Karpas-422 (cell line): ENCODE measurements at regions not wholly inside any gene's neighbourhood (a gene's known extent, or its start where the extent isn't known, plus 50 kb on each side); places are given as distances from the start of the nearest gene placed in this dataset.

Experiments
- DNase-seq: peaks from one replicate; pipeline ENCODE4 v3.0.0-alpha.2; 2015
- H2AFZ ChIP-seq: fragments of 200-600 bp; sonication (generic); 2 replicates; pipeline ENCODE4 v1.6.1; 2014; ENCODE audit warnings: antibody characterized with exemption, low read length, mixed read lengths
- H3K27ac ChIP-seq: fragments of 200-600 bp; sonication (generic); 2 replicates; pipeline ENCODE4 v1.5.1; 2014; ENCODE audit warnings: mild to moderate bottlenecking, low read length, moderate library complexity
- H3K27me3 ChIP-seq: fragments of 200-600 bp; sonication (generic); 2 replicates; pipeline ENCODE4 v1.6.1; 2014; ENCODE audit warnings: low read length, mixed read lengths
- H3K36me3 ChIP-seq: fragments of 200-600 bp; sonication (generic); 2 replicates; pipeline ENCODE4 v1.6.1; 2014; ENCODE audit warnings: low read length, mixed read lengths; ENCODE audit not compliant: insufficient read depth
- H3K4me1 ChIP-seq: fragments of 200-600 bp; sonication (generic); 2 replicates; pipeline ENCODE4 v1.6.1; 2014; ENCODE audit warnings: mild to moderate bottlenecking, low read length, mixed read lengths
- H3K4me2 ChIP-seq: fragments of 200-600 bp; sonication (generic); 2 replicates; pipeline ENCODE4 v1.6.1; 2014; ENCODE audit warnings: low read length, low read depth, mild to moderate bottlenecking; ENCODE audit not compliant: poor library complexity, severe bottlenecking
- H3K4me3 ChIP-seq: fragments of 200-600 bp; sonication (generic); 2 replicates; pipeline ENCODE4 v1.5.1; 2014; ENCODE audit warnings: mild to moderate bottlenecking, antibody characterized with exemption, low read length, mixed read lengths
- H3K79me2 ChIP-seq: fragments of 200-600 bp; sonication (generic); 2 replicates; pipeline ENCODE4 v1.6.1; 2014; ENCODE audit warnings: mild to moderate bottlenecking, low read length, mixed read lengths
- H3K9ac ChIP-seq: fragments of 200-600 bp; sonication (generic); 2 replicates; pipeline ENCODE4 v1.6.0; 2014; ENCODE audit warnings: low read length
- H3K9me2 ChIP-seq: fragments of 200-600 bp; sonication (generic), shearing (Covaris generic); replicated peaks from 2 replicates; pipeline ENCODE4 v1.6.0; 2014; ENCODE audit warnings: mild to moderate bottlenecking, low read length, moderate library complexity; ENCODE audit not compliant: insufficient read depth
- H3K9me3 ChIP-seq: fragments of 300-700, 200-600 bp; sonication (generic); 2 replicates; pipeline ENCODE4 v1.6.1; 2014; ENCODE audit warnings: low read length, mixed read lengths
- H4K20me1 ChIP-seq: fragments of 200-600 bp; sonication (generic); 2 replicates; pipeline ENCODE4 v1.6.1; 2014; ENCODE audit warnings: mild to moderate bottlenecking, antibody characterized with exemption, low read length, low read depth; ENCODE audit not compliant: insufficient read depth

GRCh38 chr3:111244760-111245159, 173.1 kb downstream of the NECTIN3 start:
- H3K4me2 ChIP-seq, result no peak overlapping the region
- DNase-seq, result no peak
- no peaks in the 10 kb centered on the region for H3K9me2 ChIP-seq
- H3K4me3 ChIP-seq, result no peak overlapping the region
- H3K27me3 ChIP-seq, result no peaks in the 10 kb centered on the region
- H2AFZ ChIP-seq, result no peak overlapping the region
- no peaks in the 10 kb centered on the region for H3K4me1 ChIP-seq
- no peaks in the 10 kb centered on the region for H4K20me1 ChIP-seq
- no peaks in the 10 kb centered on the region for H3K9me3 ChIP-seq
- H3K79me2 ChIP-seq, result no peaks in the 10 kb centered on the region
- no peak overlapping the region for H3K9ac ChIP-seq
- no peaks in the 10 kb centered on the region for H3K36me3 ChIP-seq
- no peak overlapping the region for H3K27ac ChIP-seq

- H2AFZ ChIP-seq, result no peak overlapping the region
These were observed 175.5 kb downstream of the NECTIN3 start for GRCh38 chr3:111246967-111247760.

DNA sequence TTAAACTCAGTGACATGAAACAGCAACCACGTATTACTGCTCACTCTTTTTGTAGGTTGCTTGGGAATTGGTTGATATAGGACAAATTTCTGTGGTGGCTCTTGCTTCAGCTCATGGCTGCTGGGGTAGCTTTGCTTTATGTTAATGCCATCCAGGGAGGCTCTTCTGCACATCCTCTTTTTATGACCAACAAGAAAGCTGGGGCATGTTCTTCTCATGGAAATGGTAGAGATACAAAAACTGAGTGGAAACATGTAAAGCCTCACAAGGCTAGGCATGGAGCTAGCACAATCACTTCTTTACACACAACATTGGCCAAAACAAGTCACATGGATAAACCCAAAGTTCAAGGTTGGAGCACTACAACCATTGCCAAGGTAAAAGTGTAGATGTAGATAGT, 176.8 kb downstream of the NECTIN3 start:
- H3K79me2 ChIP-seq, result no peaks in the 10 kb centered on the region
- H3K27me3 ChIP-seq, result no peaks in the 10 kb centered on the region
- H3K27ac ChIP-seq, result no peak overlapping the region
- no peaks in the 10 kb centered on the region for H4K20me1 ChIP-seq
- DNase-seq, result no peak
- H3K9ac ChIP-seq, result no peak overlapping the region
- H3K4me1 ChIP-seq, result no peaks in the 10 kb centered on the region
- no peak overlapping the region for H2AFZ ChIP-seq
- no peaks in the 10 kb centered on the region for H3K9me2 ChIP-seq
- H3K4me2 ChIP-seq, result no peak overlapping the region
- H3K4me3 ChIP-seq, result no peak overlapping the region
- no peaks in the 10 kb centered on the region for H3K9me3 ChIP-seq
- no peaks in the 10 kb centered on the region for H3K36me3 ChIP-seq

More at GRCh38 chr3:111246967-111247760, 175.5 kb downstream of the NECTIN3 start:
- H3K9me3 ChIP-seq, result no peaks in the 10 kb centered on the region
- no peak overlapping the region for H3K4me2 ChIP-seq
- no peaks in the 10 kb centered on the region for H3K36me3 ChIP-seq
- no peak for DNase-seq
- no peak overlapping the region for H3K27ac ChIP-seq
- H3K9ac ChIP-seq, result no peak overlapping the region
- no peaks in the 10 kb centered on the region for H3K9me2 ChIP-seq
- no peaks in the 10 kb centered on the region for H3K27me3 ChIP-seq
- no peak overlapping the region for H3K4me3 ChIP-seq
- no peaks in the 10 kb centered on the region for H3K4me1 ChIP-seq
- no peaks in the 10 kb centered on the region for H4K20me1 ChIP-seq
- H3K79me2 ChIP-seq, result no peaks in the 10 kb centered on the region

DNA sequence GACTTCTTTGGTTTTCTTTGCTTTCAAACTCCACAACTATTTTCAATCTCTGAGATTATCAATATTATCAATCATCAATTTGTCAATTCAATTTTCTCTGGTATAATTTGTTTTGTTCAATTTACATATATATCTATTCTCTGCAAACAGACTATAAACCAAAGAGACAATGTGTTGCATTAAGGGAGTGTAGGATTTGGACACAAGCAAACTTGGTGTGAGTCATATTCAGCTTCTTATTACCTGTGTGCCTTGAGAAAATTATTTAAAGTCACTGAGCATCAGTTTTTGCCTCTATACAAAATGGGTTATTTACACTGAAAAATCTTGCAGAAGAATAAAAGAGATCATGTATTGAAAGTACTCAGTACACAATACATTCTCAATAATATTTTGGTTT, 177.8 kb downstream of the NECTIN3 start:
- Histone ChIP-seq H3K9me3 (no peaks in the 10 kb centered on the region), H3K4me3 (no peak overlapping the region), H3K27me3 (no peaks in the 10 kb centered on the region)

DNA sequence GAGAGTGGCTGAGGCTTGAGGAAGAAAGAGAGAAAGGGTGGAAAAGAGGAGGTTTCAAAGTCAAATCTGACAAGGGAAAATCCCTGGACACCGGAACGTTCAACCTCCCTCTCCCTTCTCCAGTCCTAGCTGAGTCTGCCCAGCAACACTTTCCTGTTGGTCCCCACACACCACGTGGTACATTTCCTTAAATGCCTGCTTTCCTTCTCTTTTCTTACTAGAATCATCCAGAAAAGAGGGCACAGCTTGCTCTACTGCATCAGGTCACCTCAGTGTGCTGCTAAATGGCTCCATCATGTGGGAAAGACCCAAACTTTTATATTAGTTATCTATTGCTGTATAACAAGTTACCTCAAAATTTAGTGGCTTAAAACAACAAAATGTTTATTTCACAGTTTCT, 181.2 kb downstream of the NECTIN3 start:
- Histone ChIP-seq H4K20me1 (no peaks in the 10 kb centered on the region), H2AFZ (no peak overlapping the region), H3K36me3 (no peaks in the 10 kb centered on the region), H3K9me2 (no peaks in the 10 kb centered on the region), H3K4me2 (no peak overlapping the region), H3K27me3 (no peaks in the 10 kb centered on the region), H3K9me3 (no peaks in the 10 kb centered on the region), H3K79me2 (no peaks in the 10 kb centered on the region), H3K4me3 (no peak overlapping the region), H3K9ac (no peak overlapping the region), H3K4me1 (no peaks in the 10 kb centered on the region), H3K27ac (no peak overlapping the region)
- no peak for DNase-seq

More for the DNA sequence above, 177.8 kb downstream of the NECTIN3 start:
- no peaks in the 10 kb centered on the region for H3K79me2 ChIP-seq
- no peaks in the 10 kb centered on the region for H3K4me1 ChIP-seq
- H3K36me3 ChIP-seq, result no peaks in the 10 kb centered on the region
- no peak overlapping the region for H3K4me2 ChIP-seq
- H4K20me1 ChIP-seq, result no peaks in the 10 kb centered on the region
- no peak overlapping the region for H3K9ac ChIP-seq
- H3K27ac ChIP-seq, result no peak overlapping the region
- no peaks in the 10 kb centered on the region for H3K9me2 ChIP-seq
- no peak for DNase-seq
- no peak overlapping the region for H2AFZ ChIP-seq

- Histone ChIP-seq H3K4me2 (no peak overlapping the region), H3K79me2 (no peaks in the 10 kb centered on the region), H4K20me1 (no peaks in the 10 kb centered on the region), H3K27ac (no peak overlapping the region), H2AFZ (no peak overlapping the region), H3K9me2 (no peaks in the 10 kb centered on the region), H3K9ac (no peak overlapping the region), H3K36me3 (no peaks in the 10 kb centered on the region), H3K4me3 (no peak overlapping the region), H3K9me3 (no peaks in the 10 kb centered on the region), H3K27me3 (no peaks in the 10 kb centered on the region), H3K4me1 (no peaks in the 10 kb centered on the region)
- DNase-seq, result no peak
These were observed 182.1 kb downstream of the NECTIN3 start for GRCh38 chr3:111253733-111254132.

GRCh38 chr3:111260878-111261277, 189.3 kb downstream of the NECTIN3 start:
- 0 out of 2 replicates have a peak, but pooled peaks cover 3% of the 10 kb centered on the region for H3K9me3 ChIP-seq

DNA sequence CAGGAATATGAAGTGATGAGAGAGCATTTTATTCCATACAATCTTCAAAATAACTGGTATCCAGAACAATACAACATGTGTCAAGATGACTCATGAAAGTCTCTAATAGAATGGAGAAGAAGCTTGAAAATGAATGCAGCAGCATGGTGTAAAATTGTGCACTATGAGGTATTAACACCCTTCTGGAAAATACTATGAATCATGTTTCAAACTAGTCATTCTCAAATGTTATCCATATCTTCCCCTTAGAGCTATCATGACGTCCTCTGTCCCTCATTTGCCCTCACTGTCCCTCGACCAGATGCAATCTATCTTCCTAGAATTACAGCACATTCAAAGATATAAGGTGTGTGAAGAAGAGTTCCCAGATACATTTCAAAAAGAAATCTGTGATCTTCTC, 198.2 kb downstream of the NECTIN3 start:
- no peaks in the 10 kb centered on the region for H4K20me1 ChIP-seq
- no peak overlapping the region for H3K27ac ChIP-seq
- no peaks in the 10 kb centered on the region for H3K79me2 ChIP-seq
- H3K9me2 ChIP-seq, result no peaks in the 10 kb centered on the region
- no peak overlapping the region for H3K9ac ChIP-seq
- H3K9me3 ChIP-seq, result no peaks in the 10 kb centered on the region
- no peak overlapping the region for H2AFZ ChIP-seq
- H3K4me1 ChIP-seq, result no peaks in the 10 kb centered on the region
- H3K4me3 ChIP-seq, result no peak overlapping the region
- H3K27me3 ChIP-seq, result no peaks in the 10 kb centered on the region
- no peak overlapping the region for H3K4me2 ChIP-seq
- no peak for DNase-seq
- H3K36me3 ChIP-seq, result no peaks in the 10 kb centered on the region

More at GRCh38 chr3:111260878-111261277, 189.3 kb downstream of the NECTIN3 start:
- Histone ChIP-seq H3K4me1 (no peaks in the 10 kb centered on the region), H3K4me3 (no peak overlapping the region), H4K20me1 (no peaks in the 10 kb centered on the region), H3K9ac (no peak overlapping the region), H3K79me2 (no peaks in the 10 kb centered on the region), H3K4me2 (no peak overlapping the region), H3K9me2 (no peaks in the 10 kb centered on the region), H2AFZ (no peak overlapping the region), H3K27me3 (no peaks in the 10 kb centered on the region), H3K27ac (no peak overlapping the region), H3K36me3 (no peaks in the 10 kb centered on the region)
- DNase-seq, result no peak
